ENCODE measurements at regions not wholly inside any gene's neighbourhood (a gene's known extent, or its start where the extent isn't known, plus 50 kb on each side); places are given as distances from the start of the nearest gene placed in this dataset.

DNA sequence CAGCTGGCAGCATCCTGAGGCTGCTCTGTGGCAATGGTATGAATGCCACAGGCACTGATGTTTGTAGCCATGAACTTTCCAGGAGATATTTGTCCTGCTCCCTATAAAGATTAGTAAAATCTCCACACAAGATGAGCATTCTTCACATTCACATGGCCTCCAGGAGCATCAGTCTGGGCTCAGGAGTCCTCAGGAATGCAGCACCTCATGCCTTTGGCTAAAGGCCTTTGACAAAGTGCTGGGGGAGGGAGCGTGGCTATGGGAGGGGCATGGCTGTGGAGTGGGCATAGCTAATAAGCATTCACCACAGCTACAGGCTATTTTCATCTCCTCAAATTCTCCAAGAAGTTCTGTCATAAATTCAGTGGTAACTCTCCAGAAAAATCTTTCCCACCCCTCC lies 90.5 kb upstream of the LY86 start:
- Histone ChIP-seq H3K36me3 (no peaks in the 10 kb centered on the region), H3K27me3 (no peaks in the 10 kb centered on the region), H3K9me3 (no peaks in the 10 kb centered on the region), H3K4me1 (no peaks in the 10 kb centered on the region), H3K4me3 (no peak overlapping the region), H3K27ac (no peak overlapping the region)
- TF ChIP-seq, protein P1, sequence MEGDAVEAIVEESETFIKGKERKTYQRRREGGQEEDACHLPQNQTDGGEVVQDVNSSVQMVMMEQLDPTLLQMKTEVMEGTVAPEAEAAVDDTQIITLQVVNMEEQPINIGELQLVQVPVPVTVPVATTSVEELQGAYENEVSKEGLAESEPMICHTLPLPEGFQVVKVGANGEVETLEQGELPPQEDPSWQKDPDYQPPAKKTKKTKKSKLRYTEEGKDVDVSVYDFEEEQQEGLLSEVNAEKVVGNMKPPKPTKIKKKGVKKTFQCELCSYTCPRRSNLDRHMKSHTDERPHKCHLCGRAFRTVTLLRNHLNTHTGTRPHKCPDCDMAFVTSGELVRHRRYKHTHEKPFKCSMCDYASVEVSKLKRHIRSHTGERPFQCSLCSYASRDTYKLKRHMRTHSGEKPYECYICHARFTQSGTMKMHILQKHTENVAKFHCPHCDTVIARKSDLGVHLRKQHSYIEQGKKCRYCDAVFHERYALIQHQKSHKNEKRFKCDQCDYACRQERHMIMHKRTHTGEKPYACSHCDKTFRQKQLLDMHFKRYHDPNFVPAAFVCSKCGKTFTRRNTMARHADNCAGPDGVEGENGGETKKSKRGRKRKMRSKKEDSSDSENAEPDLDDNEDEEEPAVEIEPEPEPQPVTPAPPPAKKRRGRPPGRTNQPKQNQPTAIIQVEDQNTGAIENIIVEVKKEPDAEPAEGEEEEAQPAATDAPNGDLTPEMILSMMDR (IDR thresholded peaks at IDR 0.05), result no peak
- no peak for DNase-seq
- ATAC-seq, result no peak
- intact Hi-C loops (cut with DNase I), result no loop called here

DNA sequence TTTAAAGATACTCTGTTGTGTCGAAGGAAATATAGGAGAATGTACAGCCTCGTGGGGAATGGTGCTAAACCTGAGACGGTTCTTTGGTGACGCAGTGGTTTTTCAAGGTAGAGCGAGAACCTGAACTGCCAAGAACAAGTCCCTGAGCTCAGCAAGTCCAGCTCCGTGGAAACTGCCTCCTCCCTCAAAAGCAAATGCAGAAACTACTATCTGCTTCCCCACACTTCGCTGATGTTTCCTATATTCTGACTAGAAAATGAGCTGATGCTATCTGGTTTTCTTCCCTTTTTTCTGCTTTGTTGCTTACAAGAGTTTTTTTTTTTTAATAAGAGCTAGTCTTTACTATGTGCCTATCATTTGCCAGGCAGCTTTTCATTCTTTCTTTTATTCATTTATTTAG lies 85.3 kb upstream of the LY86 start:
- Histone ChIP-seq H3K36me3 (no peaks in the 10 kb centered on the region), H3K4me1 (no peaks in the 10 kb centered on the region), H3K9me3 (no peaks in the 10 kb centered on the region), H3K27me3 (no peaks in the 10 kb centered on the region), H3K27ac (no peak overlapping the region), H3K4me3 (no peak overlapping the region)
- intact Hi-C loops (cut with DNase I), result no loop called here
- DNase-seq, result no peak
- TF ChIP-seq, protein P1 (IDR thresholded peaks at IDR 0.05), result no peak
- ATAC-seq, result no peak

DNA sequence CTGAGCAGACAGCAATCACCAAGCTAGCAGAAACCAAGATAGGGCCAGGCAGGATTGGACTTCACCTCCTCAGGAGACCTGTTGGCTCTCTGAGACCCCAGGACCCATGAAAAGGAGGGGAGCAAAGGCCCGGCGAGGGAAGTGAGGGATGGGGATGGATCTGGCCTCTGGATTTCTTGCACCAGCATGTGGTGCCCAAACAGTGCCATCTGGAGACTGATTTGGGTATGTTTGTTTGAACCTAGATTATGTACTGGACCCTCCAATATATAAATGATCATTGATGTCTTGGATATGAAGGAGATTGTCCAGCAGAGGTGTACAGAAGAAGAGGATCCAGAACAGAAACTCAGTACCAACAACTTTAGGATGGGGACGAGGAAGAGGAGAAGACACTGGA lies 83.4 kb upstream of the LY86 start:
- ATAC-seq (no peak), DNase-seq (no peak)
- Histone ChIP-seq H3K4me1 (no peaks in the 10 kb centered on the region), H3K27ac (no peak overlapping the region), H3K4me3 (no peak overlapping the region), H3K9me3 (no peaks in the 10 kb centered on the region), H3K27me3 (no peaks in the 10 kb centered on the region), H3K36me3 (no peaks in the 10 kb centered on the region)
- TF ChIP-seq, protein P1 (IDR thresholded peaks at IDR 0.05), result no peak
- intact Hi-C loops (cut with DNase I), result no loop called here

DNA sequence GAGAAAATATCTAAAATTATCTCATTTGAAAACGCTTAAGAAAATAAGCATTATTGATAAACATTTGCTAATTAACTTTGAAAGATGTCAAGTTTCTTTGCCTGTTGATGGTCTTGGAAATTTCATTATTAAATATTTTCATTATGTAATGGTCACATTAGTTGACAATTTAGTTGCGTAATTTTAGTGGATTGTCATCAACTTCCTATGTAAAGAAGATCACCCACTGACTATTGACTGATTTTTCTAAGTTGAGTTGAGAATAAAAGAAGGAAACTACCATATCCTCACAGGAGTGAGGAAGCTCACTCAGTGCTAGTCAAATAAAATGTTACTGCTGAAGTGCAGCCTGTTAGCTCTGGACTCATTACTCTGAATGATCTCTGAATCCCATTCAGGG lies 79.9 kb upstream of the LY86 start:
- no peak for ATAC-seq
- TF ChIP-seq, protein P1 (IDR thresholded peaks at IDR 0.05), result no peak
- H3K9me3 ChIP-seq, result no peaks in the 10 kb centered on the region
- H3K4me3 ChIP-seq, result no peak overlapping the region
- no peaks in the 10 kb centered on the region for H3K36me3 ChIP-seq
- no peak for DNase-seq
- intact Hi-C loops (cut with DNase I), result no loop called here
- H3K27ac ChIP-seq, result no peak overlapping the region
- no peaks in the 10 kb centered on the region for H3K4me1 ChIP-seq
- H3K27me3 ChIP-seq, result no peaks in the 10 kb centered on the region

DNA sequence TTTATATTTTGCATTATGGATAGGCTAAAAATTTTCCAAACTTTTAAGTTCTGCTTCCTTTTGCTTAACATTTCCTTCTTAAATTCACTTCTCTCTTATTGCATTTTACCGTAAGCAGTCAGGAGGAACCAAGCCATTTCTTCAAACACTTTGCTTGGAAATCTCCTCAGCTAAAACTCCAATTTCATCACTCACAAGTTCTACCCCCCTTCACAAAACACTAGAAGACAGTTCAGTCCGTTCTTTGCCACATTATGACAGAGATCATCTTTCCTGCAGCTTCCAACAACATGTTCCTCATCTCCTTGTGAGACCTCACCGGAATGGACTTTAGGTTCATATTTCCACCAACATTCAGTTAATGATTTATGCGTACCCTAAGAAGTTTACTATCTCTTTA lies 79.2 kb upstream of the LY86 start:
- Histone ChIP-seq H3K4me3 (no peak overlapping the region), H3K36me3 (no peaks in the 10 kb centered on the region)
- intact Hi-C loops (cut with DNase I), result no loop called here

More for the DNA sequence above, 79.2 kb upstream of the LY86 start:
- ATAC-seq (no peak), DNase-seq (no peak)
- no peaks in the 10 kb centered on the region for H3K9me3 ChIP-seq
- TF ChIP-seq, protein P1 (IDR thresholded peaks at IDR 0.05), result no peak
- H3K4me1 ChIP-seq, result no peaks in the 10 kb centered on the region
- H3K27me3 ChIP-seq, result no peaks in the 10 kb centered on the region
- H3K27ac ChIP-seq, result no peak overlapping the region
